Esophagus muscularis mucosa (tissue), 4 donors: ENCODE measurements at regions not wholly inside any gene's neighbourhood (a gene's known extent, or its start where the extent isn't known, plus 50 kb on each side); places are given as distances from the start of the nearest gene placed in this dataset.

Experiments used
- EP300 ChIP-seq: sonication (generic); formaldehyde crosslinking; IDR thresholded peaks from one replicate; pipeline ENCODE4 v1.6.1; 2017; ENCODE audit warnings: antibody characterized with exemption
- POLR2A ChIP-seq: fragments of 450-650 bp; IDR thresholded peaks from one replicate; pipeline ENCODE4 v1.6.1; 2017; ENCODE audit warnings: antibody characterized with exemption, moderate library complexity, mild to moderate bottlenecking, low read depth
- TF ChIP-seq, protein P1 (sequence below), 3 experiments: fragments of 200-600 bp in 2 of 3; fragments of 450-650 bp in 1 of 3; sonication (generic) in 2 of 3; IDR thresholded peaks; one replicate each; pipeline ENCODE4 v1.5.1; 2017 to 2019; ENCODE audit warnings: antibody characterized with exemption in 3 of 3, mild to moderate bottlenecking in 2 of 3, moderate library complexity in 1 of 3

DNA sequence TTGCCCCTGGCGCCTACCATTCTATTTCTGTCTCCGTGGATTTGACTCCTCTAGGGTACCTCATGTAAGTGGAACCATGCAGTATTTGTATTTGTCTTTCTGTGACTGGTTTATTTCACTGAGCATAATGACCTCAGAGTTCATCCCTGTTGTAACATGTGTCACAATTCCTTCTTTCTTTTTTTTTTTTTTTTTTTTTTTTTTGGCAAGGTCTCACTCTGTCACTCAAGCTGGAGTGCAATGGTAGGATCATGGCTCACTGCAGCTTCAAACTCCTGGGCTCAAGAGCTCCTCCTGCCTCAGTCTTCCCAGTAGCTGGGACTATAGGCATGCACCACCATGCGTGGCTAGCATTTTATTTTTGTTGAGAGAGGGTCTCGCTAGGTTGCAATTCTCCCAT is 74.0 kb upstream of the SEPTIN5 start:
- TF ChIP-seq, protein P1, sequence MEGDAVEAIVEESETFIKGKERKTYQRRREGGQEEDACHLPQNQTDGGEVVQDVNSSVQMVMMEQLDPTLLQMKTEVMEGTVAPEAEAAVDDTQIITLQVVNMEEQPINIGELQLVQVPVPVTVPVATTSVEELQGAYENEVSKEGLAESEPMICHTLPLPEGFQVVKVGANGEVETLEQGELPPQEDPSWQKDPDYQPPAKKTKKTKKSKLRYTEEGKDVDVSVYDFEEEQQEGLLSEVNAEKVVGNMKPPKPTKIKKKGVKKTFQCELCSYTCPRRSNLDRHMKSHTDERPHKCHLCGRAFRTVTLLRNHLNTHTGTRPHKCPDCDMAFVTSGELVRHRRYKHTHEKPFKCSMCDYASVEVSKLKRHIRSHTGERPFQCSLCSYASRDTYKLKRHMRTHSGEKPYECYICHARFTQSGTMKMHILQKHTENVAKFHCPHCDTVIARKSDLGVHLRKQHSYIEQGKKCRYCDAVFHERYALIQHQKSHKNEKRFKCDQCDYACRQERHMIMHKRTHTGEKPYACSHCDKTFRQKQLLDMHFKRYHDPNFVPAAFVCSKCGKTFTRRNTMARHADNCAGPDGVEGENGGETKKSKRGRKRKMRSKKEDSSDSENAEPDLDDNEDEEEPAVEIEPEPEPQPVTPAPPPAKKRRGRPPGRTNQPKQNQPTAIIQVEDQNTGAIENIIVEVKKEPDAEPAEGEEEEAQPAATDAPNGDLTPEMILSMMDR (IDR thresholded peaks at IDR 0.05), result no peak
- TF ChIP-seq EP300, result no peak
- TF ChIP-seq POLR2A, result no peak
